CD4-positive, alpha-beta T cell treated with Interleukin-10 for 1 hour (primary cell): ENCODE measurements at regions not wholly inside any gene's neighbourhood (a gene's known extent, or its start where the extent isn't known, plus 50 kb on each side); places are given as distances from the start of the nearest gene placed in this dataset.
A peak's percentile ranks its signal among the peaks of the same experiment; 100 is the strongest.
"Not testable (repeated sequence)": the region's sequence is repeated elsewhere in the genome, so short reads cannot be mapped to it uniquely, and the experiment has no call there.

Experiments
- DNase-seq: peaks from one replicate; pipeline ENCODE4 v3.0.0-alpha.2; 2020

GRCh38 chr3:115204475-115204874 lies 57.4 kb upstream of the ZBTB20 start:
- no peak for DNase-seq

GRCh38 chr3:115208066-115208750 lies 61.1 kb upstream of the ZBTB20 start:
- DNase-seq, result no peak

GRCh38 chr3:115211810-115212492 lies 64.9 kb upstream of the ZBTB20 start:
- no peak for DNase-seq

DNA sequence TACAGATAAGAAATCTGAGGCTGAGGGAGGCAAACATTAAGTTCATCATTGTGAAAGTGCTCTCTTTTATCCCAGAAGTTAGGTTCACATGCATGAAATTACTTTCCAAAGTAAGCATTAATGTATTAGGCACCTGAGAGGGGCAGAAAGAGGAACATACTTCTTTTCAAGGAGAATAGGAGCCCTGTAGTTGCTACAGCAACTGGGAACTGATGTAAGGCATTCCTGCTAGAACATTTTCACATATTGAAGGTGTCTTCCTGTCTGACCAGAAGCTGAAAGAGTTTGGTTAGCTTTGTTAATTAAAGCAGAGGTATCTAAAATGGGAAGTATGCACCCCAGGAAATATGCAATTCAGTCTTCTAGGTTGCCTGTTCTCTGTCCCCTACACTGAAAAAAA lies 65.5 kb upstream of the ZBTB20 start:
- no peak for DNase-seq

- DNase-seq, result not testable (repeated sequence)
Measured at GRCh38 chr3:115213052-115213451, 66.0 kb upstream of the ZBTB20 start.

GRCh38 chr3:115217292-115217677 lies 70.2 kb upstream of the ZBTB20 start:
- no peak for DNase-seq

DNA sequence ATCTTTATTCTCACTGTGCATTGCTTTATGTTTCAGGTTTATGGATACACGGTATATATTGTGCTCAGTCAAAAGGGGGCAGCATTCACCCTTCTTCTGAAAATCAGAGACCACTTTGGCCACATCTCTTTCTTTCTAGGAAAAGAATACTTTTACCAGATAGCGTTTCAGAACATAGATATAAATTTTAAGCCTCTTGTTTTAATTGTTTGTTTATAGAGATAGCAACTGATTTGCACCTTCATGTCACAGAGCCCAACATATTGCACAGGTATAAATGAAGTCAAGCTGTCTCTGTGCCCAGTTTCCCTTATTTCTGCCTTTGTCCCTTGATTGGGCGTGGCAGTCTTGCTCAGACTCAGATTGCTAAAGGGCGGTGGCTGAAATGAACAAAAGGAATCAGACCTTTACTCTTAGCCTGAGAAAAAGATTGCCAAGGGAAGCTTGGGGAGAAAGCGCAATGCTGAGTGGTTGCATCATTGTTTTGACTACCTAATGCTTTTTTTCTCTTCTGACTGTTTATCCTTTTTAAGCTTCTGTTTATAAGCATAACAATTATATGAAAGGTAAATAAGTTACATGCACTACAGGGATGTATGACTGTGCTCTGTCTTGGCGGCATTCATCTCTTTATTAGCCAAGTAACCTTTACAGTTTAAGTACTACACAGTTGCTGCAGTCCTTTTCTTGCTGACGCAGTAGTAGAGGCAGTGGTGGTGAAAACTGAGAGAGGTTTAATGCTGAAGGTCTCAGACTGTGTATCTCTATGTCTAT lies 70.8 kb upstream of the ZBTB20 start:
- DNase-seq, result peak; percentile 30

GRCh38 chr3:115218859-115219258 lies 71.8 kb upstream of the ZBTB20 start:
- DNase-seq, result no peak

- DNase-seq, result no peak
Measured at GRCh38 chr3:115224687-115225086, 77.6 kb upstream of the ZBTB20 start.

- DNase-seq, result no peak
Measured at GRCh38 chr3:115226844-115227445, 79.9 kb upstream of the ZBTB20 start.

DNA sequence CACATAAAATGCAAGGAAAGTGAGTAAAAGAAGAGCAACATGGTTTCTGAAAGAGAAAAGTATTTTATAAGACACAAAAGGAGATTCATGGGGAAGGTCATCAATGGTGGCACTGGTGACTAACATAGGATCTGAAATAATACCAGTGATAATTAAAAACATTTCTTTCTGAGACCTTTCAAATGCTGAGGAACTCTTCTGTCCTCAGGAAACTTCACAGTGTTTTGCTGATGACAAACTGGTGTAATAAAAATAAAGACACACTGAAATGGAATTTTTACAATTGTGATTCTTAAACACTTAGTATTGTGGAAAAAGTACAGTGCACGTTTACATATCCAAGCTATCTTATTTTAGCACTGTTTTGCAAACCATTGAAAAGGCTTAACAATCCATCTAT lies 80.4 kb upstream of the ZBTB20 start:
- no peak for DNase-seq

GRCh38 chr3:115228266-115228665 lies 81.2 kb upstream of the ZBTB20 start:
- no peak for DNase-seq

GRCh38 chr3:115232167-115232566 lies 85.1 kb upstream of the ZBTB20 start:
- DNase-seq, result no peak

- no peak for DNase-seq
Measured at GRCh38 chr3:115233021-115233420, 85.9 kb upstream of the ZBTB20 start.

DNA sequence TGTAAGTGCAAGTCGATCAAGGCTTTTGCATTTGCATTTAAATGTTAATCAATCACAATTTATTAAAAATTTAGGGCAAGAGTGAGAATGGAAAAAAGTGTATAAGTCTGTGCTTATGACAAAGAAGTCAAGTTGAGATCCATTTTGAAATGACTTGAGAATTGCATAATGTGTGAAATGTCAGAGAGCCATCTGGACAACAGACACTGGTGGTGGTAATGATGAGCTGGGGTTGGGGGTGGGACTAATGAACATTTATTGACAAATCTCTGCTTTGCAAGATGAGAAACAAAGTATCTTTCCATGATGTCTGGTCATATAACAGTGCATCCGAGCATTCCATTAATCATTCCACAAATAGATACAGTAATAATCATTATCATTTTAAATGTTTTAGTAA lies 89.4 kb upstream of the ZBTB20 start:
- DNase-seq, result no peak

- no peak for DNase-seq
Measured at GRCh38 chr3:115239717-115240116, 92.6 kb upstream of the ZBTB20 start.

GRCh38 chr3:115244350-115244749 lies 97.3 kb upstream of the ZBTB20 start:
- no peak for DNase-seq

GRCh38 chr3:115245438-115245837 lies 98.3 kb upstream of the ZBTB20 start:
- DNase-seq, result no peak

- no peak for DNase-seq
Measured at GRCh38 chr3:115245899-115246298, 98.8 kb upstream of the ZBTB20 start.

GRCh38 chr3:115246461-115247020 lies 99.5 kb upstream of the ZBTB20 start:
- DNase-seq, result no peak

- no peak for DNase-seq
Measured at GRCh38 chr3:115248274-115248673, 101.2 kb upstream of the ZBTB20 start.

- DNase-seq, result no peak
Measured at GRCh38 chr3:115251509-115251908, 104.4 kb upstream of the ZBTB20 start.

DNA sequence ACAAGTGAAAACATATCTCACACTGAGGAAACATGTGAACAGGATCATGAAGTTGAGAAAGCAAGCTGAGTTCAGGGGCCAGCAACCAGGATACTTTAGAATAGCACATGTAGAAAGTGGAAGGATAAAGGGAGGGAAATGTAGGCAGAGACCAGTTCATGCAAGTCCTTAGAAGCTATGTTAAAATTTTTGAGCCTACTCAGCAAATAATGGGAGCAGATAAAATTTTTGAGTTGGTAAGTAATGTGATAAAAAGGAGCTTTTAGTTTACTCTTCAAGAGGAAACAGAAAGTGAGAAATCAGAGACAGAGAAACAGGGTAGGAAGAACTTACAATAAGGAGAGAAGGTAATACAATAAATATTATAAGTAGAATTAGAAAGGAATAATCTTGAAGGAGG lies 105.6 kb upstream of the ZBTB20 start:
- DNase-seq, result no peak
